Uterus (tissue), 3 donors: ENCODE measurements at regions not wholly inside any gene's neighbourhood (a gene's known extent, or its start where the extent isn't known, plus 50 kb on each side); places are given as distances from the start of the nearest gene placed in this dataset.

Source experiments
- DNase-seq, 2 donors: peaks; one replicate each; pipeline ENCODE4 v3.0.0-alpha.2; 2019 to 2020
- H3K27ac ChIP-seq, 2 donors: fragments of 200-600 bp; sonication (generic); 1 replicate in 1 of 2; 2 replicates in 1 of 2; pipeline ENCODE4 v1.5.1; 2016 to 2018
- H3K27me3 ChIP-seq, 2 donors: fragments of 200-600 bp; sonication (generic); one replicate each; pipeline ENCODE4 v1.5.1; 2018 to 2019; ENCODE audit warnings: control low read depth in 1 of 2
- H3K36me3 ChIP-seq, 2 donors: fragments of 200-600 bp; sonication (generic); one replicate each; pipeline ENCODE4 v1.5.1; 2019; ENCODE audit warnings: control low read depth in 1 of 2
- H3K4me1 ChIP-seq, 2 donors: fragments of 200-600 bp; sonication (generic); one replicate each; pipeline ENCODE4 v1.5.1; 2018 to 2019; ENCODE audit warnings: control low read depth in 1 of 2
- H3K4me3 ChIP-seq, 2 donors: fragments of 200-600 bp; sonication (generic); 1 replicate in 1 of 2; 2 replicates in 1 of 2; pipeline ENCODE4 v1.5.1; 2018 to 2019; ENCODE audit warnings: mild to moderate bottlenecking in 1 of 2
- H3K9me3 ChIP-seq, 2 donors: fragments of 200-600 bp; sonication (generic); one replicate each; pipeline ENCODE4 v1.5.1; 2019; ENCODE audit warnings: control low read depth in 1 of 2
- CTCF ChIP-seq, 4 experiments: fragments of 200-600 bp in 2 of 4; fragments of 450-650 bp in 2 of 4; sonication (generic) in 2 of 4; IDR thresholded peaks; one replicate each; pipeline ENCODE4 v1.5.1; 2016 to 2019; ENCODE audit warnings: antibody characterized with exemption in 4 of 4, mild to moderate bottlenecking in 2 of 4, moderate library complexity in 1 of 4
- POLR2A ChIP-seq, 2 donors: fragments of 450-650 bp; IDR thresholded peaks; one replicate each; pipeline ENCODE4 v1.6.1; 2016; ENCODE audit warnings: antibody characterized with exemption in 2 of 2, mild to moderate bottlenecking in 1 of 2, moderate library complexity in 1 of 2
- intact Hi-C: fragments of 100-400 bp; cut with DNase I; formaldehyde crosslinking; loops from one replicate; pipeline ENCODE4 v1.15.1; 2023; ENCODE audit warnings: low total_unique reads
- donor health status: DM: yes; HTN: yes; CAD: no.

DNA sequence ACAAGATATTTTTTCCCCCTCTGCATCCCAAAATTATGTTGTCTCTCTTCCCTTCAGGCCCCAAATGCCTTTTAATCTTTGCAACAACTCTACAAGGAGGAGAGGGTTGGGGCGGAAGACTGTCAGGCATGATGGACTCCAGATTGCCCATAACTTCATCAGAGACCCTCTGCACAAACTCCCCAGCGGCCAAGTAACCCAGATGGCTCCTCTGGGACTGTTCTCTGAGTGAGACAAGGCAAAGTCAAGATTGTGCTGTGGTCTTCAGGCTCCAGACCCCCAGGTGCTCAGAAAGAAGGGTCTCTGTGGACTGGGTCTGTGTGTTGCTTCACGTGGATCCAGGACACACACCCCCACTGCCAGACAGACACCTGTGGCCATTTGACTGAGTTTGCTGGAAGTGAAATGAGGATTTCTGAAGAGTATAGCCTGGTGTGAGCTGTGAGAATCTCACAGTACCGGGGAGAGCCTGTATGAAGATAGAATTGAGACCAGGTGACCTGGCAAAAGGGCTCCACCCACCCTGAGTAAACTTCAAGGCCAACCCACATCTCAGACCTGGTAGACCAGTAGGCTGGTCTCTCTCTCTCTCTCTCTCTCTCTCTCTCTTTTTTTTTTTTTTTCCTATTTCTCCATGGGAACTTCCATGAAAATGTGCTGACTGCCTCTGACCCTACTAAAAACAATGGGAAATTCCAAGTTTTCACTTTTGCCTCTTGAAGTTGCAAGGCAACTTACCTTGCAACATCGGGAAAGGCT lies 354.1 kb downstream of the SOX9 start:
- no peak overlapping the region for H3K27ac ChIP-seq
- peaks cover 0 to 5% of the 10 kb centered on the region in 2 donors for H3K27me3 ChIP-seq
- no peaks in the 10 kb centered on the region for H3K36me3 ChIP-seq
- TF ChIP-seq POLR2A (IDR thresholded peaks at IDR 0.05) = no peak
- TF ChIP-seq CTCF (IDR thresholded peaks at IDR 0.05) = no peak
- DNase-seq = no peak
- no peaks in the 10 kb centered on the region for H3K4me1 ChIP-seq
- no peak overlapping the region for H3K4me3 ChIP-seq
- intact Hi-C loops = no loop called here
- H3K9me3 ChIP-seq = no peaks in the 10 kb centered on the region

DNA sequence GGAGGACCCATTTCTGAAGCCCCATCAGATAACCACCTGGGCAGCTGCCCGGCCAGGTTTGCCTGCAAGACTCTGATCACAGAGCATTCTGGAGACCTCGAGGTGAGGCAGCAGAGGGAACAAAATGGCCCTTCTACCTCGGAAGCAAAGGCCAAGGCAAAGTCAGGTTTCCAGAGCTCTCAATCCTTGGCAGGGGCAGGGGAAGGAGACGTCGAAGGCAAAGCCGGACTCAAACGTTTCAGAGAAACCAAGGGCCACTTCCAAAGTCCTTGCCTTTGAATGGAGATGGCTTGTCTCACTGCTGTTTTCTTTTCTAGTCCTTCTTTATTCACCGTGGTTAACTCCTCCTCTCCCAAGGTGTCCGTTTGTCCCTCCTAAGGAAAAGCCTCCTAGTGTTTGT lies 355.3 kb downstream of the SOX9 start:
- Histone ChIP-seq H3K4me3 (no peak overlapping the region), H3K36me3 (no peaks in the 10 kb centered on the region), H3K9me3 (no peaks in the 10 kb centered on the region), H3K27ac (no peak overlapping the region), H3K4me1 (no peaks in the 10 kb centered on the region), H3K27me3 (peaks cover 0 to 12% of the 10 kb centered on the region in 2 donors)
- TF ChIP-seq CTCF (IDR thresholded peaks at IDR 0.05) = no peak
- no peak for TF ChIP-seq POLR2A (IDR thresholded peaks at IDR 0.05)
- no peak for DNase-seq
- intact Hi-C loops = no loop called here

GRCh38 chr17:72476575-72476986 lies 355.8 kb downstream of the SOX9 start:
- no peak overlapping the region for H3K4me3 ChIP-seq
- H3K27ac ChIP-seq = no peak overlapping the region
- no peaks in the 10 kb centered on the region for H3K36me3 ChIP-seq
- DNase-seq = no peak
- peaks cover 0 to 12% of the 10 kb centered on the region in 2 donors for H3K27me3 ChIP-seq
- H3K9me3 ChIP-seq = no peaks in the 10 kb centered on the region
- intact Hi-C loops = no loop called here
- no peaks in the 10 kb centered on the region for H3K4me1 ChIP-seq
- TF ChIP-seq POLR2A (IDR thresholded peaks at IDR 0.05) = no peak
- no peak for TF ChIP-seq CTCF (IDR thresholded peaks at IDR 0.05)

DNA sequence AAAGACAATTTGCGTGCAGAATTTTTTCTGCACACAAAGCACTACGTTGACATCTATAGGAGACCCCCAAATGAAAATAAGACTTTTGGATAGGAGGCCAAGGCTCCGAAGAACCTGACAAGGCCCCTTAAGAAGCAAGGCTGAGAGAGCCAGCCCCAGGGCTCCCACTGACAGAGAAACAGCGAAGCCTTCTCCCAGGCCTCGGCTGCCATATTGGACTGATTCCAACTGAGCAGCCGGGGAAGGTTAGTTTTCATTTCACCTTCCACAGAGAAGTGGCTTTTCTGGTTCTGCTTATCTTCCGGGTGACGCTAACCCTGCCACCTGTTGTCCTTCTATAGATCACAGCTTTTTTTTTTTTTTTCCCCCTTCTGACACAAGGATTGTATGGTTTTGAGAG lies 356.7 kb downstream of the SOX9 start:
- no peak overlapping the region for H3K4me3 ChIP-seq
- TF ChIP-seq CTCF (IDR thresholded peaks at IDR 0.05) (no peak), POLR2A (IDR thresholded peaks at IDR 0.05) (no peak)
- H3K9me3 ChIP-seq = no peaks in the 10 kb centered on the region
- intact Hi-C loops = no loop called here
- H3K27me3 ChIP-seq = peaks cover 0 to 12% of the 10 kb centered on the region in 2 donors
- H3K27ac ChIP-seq = no peak overlapping the region
- H3K36me3 ChIP-seq = no peaks in the 10 kb centered on the region
- no peak for DNase-seq
- no peaks in the 10 kb centered on the region for H3K4me1 ChIP-seq

- H3K27ac ChIP-seq = no peak overlapping the region
- H3K4me3 ChIP-seq = no peak overlapping the region
- no peaks in the 10 kb centered on the region for H3K4me1 ChIP-seq
- H3K27me3 ChIP-seq = peaks cover 0 to 12% of the 10 kb centered on the region in 2 donors
- H3K36me3 ChIP-seq = no peaks in the 10 kb centered on the region
- TF ChIP-seq POLR2A (IDR thresholded peaks at IDR 0.05) (no peak), CTCF (IDR thresholded peaks at IDR 0.05) (no peak)
- no peak for DNase-seq
- H3K9me3 ChIP-seq = no peaks in the 10 kb centered on the region
- intact Hi-C loops = no loop called here
These were observed 358.3 kb downstream of the SOX9 start for GRCh38 chr17:72479113-72479512.
